NCI-H2029 treated with DMSO at 0.1 percent for 48 hours (cell line): ENCODE measurements at regions not wholly inside any gene's neighbourhood (a gene's known extent, or its start where the extent isn't known, plus 50 kb on each side); places are given as distances from the start of the nearest gene placed in this dataset.

Source experiments
- DNase-seq: peaks from one replicate; lab custom pipeline; 2025; lab: John Stamatoyannopoulos, UW

- DNase-seq: no peak
These were observed 510.2 kb downstream of the RPS24 start for GRCh38 chr10:78543749-78544362.

- DNase-seq: no peak
These were observed 510.9 kb downstream of the RPS24 start for GRCh38 chr10:78544423-78545090.

- DNase-seq: no peak
These were observed 512.1 kb downstream of the RPS24 start for GRCh38 chr10:78545756-78546155.

- DNase-seq: no peak
These were observed 513.7 kb downstream of the RPS24 start for GRCh38 chr10:78547397-78547796.

- DNase-seq: no peak
These were observed 514.2 kb downstream of the RPS24 start for GRCh38 chr10:78547905-78548304.

GRCh38 chr10:78548369-78548768 lies 514.7 kb downstream of the RPS24 start:
- no peak for DNase-seq

GRCh38 chr10:78549140-78549935 lies 515.7 kb downstream of the RPS24 start:
- peak; percentile 40 for DNase-seq

- no peak for DNase-seq
These were observed 516.4 kb downstream of the RPS24 start for GRCh38 chr10:78550090-78550489.

GRCh38 chr10:78550716-78551115 lies 517.1 kb downstream of the RPS24 start:
- DNase-seq: no peak

- no peak for DNase-seq
These were observed 517.4 kb upstream of the ZMIZ1 start for GRCh38 chr10:78551184-78552005.

GRCh38 chr10:78552261-78552811 lies 516.4 kb upstream of the ZMIZ1 start:
- DNase-seq: no peak

GRCh38 chr10:78553792-78554191 lies 515.0 kb upstream of the ZMIZ1 start:
- no peak for DNase-seq

- no peak for DNase-seq
These were observed 513.6 kb upstream of the ZMIZ1 start for GRCh38 chr10:78555128-78555527.

- no peak for DNase-seq
These were observed 511.9 kb upstream of the ZMIZ1 start for GRCh38 chr10:78556705-78557432.

- DNase-seq: no peak
These were observed 511.3 kb upstream of the ZMIZ1 start for GRCh38 chr10:78557433-78557925.

GRCh38 chr10:78559661-78560340 lies 509.0 kb upstream of the ZMIZ1 start:
- DNase-seq: no peak

GRCh38 chr10:78560341-78560688 lies 508.5 kb upstream of the ZMIZ1 start:
- DNase-seq: no peak

GRCh38 chr10:78563314-78563713 lies 505.5 kb upstream of the ZMIZ1 start:
- no peak for DNase-seq

- no peak for DNase-seq
These were observed 502.9 kb upstream of the ZMIZ1 start for GRCh38 chr10:78565841-78566240.

GRCh38 chr10:78566284-78567111 lies 502.3 kb upstream of the ZMIZ1 start:
- no peak for DNase-seq
